ENCODE measurements at regions not wholly inside any gene's neighbourhood (a gene's known extent, or its start where the extent isn't known, plus 50 kb on each side); places are given as distances from the start of the nearest gene placed in this dataset.

- DNase-seq (ENCODE audit: extremely low read depth, low read depth), result no peak
- TF ChIP-seq CTCF (IDR thresholded peaks at IDR 0.05; ENCODE audit: low read depth, low read length), result no peak
Observed at GRCh38 chr13:40075281-40075680, 419.8 kb downstream of the COG6 start.

- DNase-seq (ENCODE audit: extremely low read depth, low read depth), result no peak
- TF ChIP-seq CTCF (IDR thresholded peaks at IDR 0.05; ENCODE audit: low read depth, low read length), result no peak
Observed at GRCh38 chr13:40076765-40077362, 421.4 kb downstream of the COG6 start.

- no peak for DNase-seq (ENCODE audit: extremely low read depth, low read depth)
- TF ChIP-seq CTCF (IDR thresholded peaks at IDR 0.05; ENCODE audit: low read depth, low read length), result no peak
Observed at GRCh38 chr13:40077396-40078027, 422.1 kb downstream of the COG6 start.

GRCh38 chr13:40079721-40080120 lies 424.3 kb downstream of the COG6 start:
- DNase-seq (ENCODE audit: extremely low read depth, low read depth), result no peak
- TF ChIP-seq CTCF (IDR thresholded peaks at IDR 0.05; ENCODE audit: low read depth, low read length), result no peak

GRCh38 chr13:40080676-40081075 lies 425.2 kb downstream of the COG6 start:
- DNase-seq (ENCODE audit: extremely low read depth, low read depth), result no peak
- no peak for TF ChIP-seq CTCF (IDR thresholded peaks at IDR 0.05; ENCODE audit: low read depth, low read length)

- no peak for DNase-seq (ENCODE audit: extremely low read depth, low read depth)
- TF ChIP-seq CTCF (IDR thresholded peaks at IDR 0.05; ENCODE audit: low read depth, low read length), result no peak
Observed at GRCh38 chr13:40082639-40083038, 427.2 kb downstream of the COG6 start.

GRCh38 chr13:40083841-40084240 lies 428.4 kb downstream of the COG6 start:
- DNase-seq (ENCODE audit: extremely low read depth, low read depth), result no peak

More at GRCh38 chr13:40083841-40084240, 428.4 kb downstream of the COG6 start:
- TF ChIP-seq CTCF (IDR thresholded peaks at IDR 0.05; ENCODE audit: low read depth, low read length), result no peak
